SK-N-SH (cell line): ENCODE measurements at regions not wholly inside any gene's neighbourhood (a gene's known extent, or its start where the extent isn't known, plus 50 kb on each side); places are given as distances from the start of the nearest gene placed in this dataset.

Source experiments
- CTCF ChIA-PET: fragments of 300-600, 350-600 bp; formaldehyde crosslinking; extraction: SDS; loops from one replicate; lab custom pipeline; 2021; lab: Yijun Ruan, JAX
- POLR2A ChIA-PET: fragments of 350-600 bp; sonication (Branson Sonifier 250); formaldehyde crosslinking; extraction: SDS; loops from one replicate; lab custom pipeline; 2020; ENCODE audit warnings: antibody characterized with exemption, inconsistent platforms; lab: Yijun Ruan, JAX
- DNase-seq: peaks from one replicate; pipeline ENCODE4 v3.0.0; 2012
- H2AFZ ChIP-seq: fragments of 200-600 bp; sonication (generic); 2 replicates; pipeline ENCODE4 v1.8.1; 2016; ENCODE audit warnings: antibody characterized with exemption, mild to moderate bottlenecking, low read depth
- H3F3A ChIP-seq: fragments of 200-600 bp; sonication (generic); replicated peaks from 2 replicates; pipeline ENCODE3; 2016; ENCODE audit warnings: antibody characterized with exemption, mild to moderate bottlenecking; ENCODE audit not compliant: insufficient read depth
- H3K27ac ChIP-seq, 2 experiments: fragments of 200-500 bp in 1 of 2; fragments of 200-600 bp in 1 of 2; sonication (Bioruptor generic) in 1 of 2; sonication (generic), shearing (Covaris generic) in 1 of 2; 2 replicates each; pipeline versions ENCODE4 v1.5.1 to v1.6.1; 2014 to 2016; ENCODE audit warnings: low read depth in 2 of 2, inconsistent platforms in 1 of 2, low read length in 1 of 2, mild to moderate bottlenecking in 1 of 2, mixed read lengths in 1 of 2
- H3K27me3 ChIP-seq: fragments of 200-600 bp; sonication (generic), shearing (Covaris generic); 2 replicates; pipeline ENCODE4 v1.6.1; 2016; ENCODE audit warnings: mixed run types; ENCODE audit not compliant: insufficient read depth
- H3K36me3 ChIP-seq, 2 experiments: fragments of 200-500 bp in 1 of 2; fragments of 200-600 bp in 1 of 2; sonication (Bioruptor generic) in 1 of 2; sonication (generic) in 1 of 2; replicated peaks in 1 of 2; 2 replicates each; pipeline versions ENCODE3 to v1.5.1; 2014 to 2016; ENCODE audit warnings: low read length in 1 of 2, mild to moderate bottlenecking in 1 of 2; ENCODE audit not compliant: insufficient read depth in 2 of 2, control insufficient read depth in 1 of 2
- H3K4me1 ChIP-seq, 2 experiments: fragments of 200-500 bp in 1 of 2; fragments of 200-600 bp in 1 of 2; sonication (Bioruptor generic) in 1 of 2; sonication (generic), shearing (Covaris generic) in 1 of 2; 2 replicates each; pipeline versions ENCODE4 v1.5.1 to v1.6.1; 2014 to 2016; ENCODE audit warnings: low read depth in 1 of 2, low read length in 1 of 2, mixed run types in 1 of 2; ENCODE audit not compliant: insufficient read depth in 2 of 2, control insufficient read depth in 1 of 2
- H3K4me2 ChIP-seq: fragments of 200-600 bp; sonication (generic), shearing (Covaris generic); 2 replicates; pipeline ENCODE4 v1.6.1; 2017; ENCODE audit warnings: mixed run types
- H3K4me3 ChIP-seq, 2 experiments: fragments of 200-500 bp in 1 of 2; fragments of 200-600 bp in 1 of 2; sonication (Bioruptor generic) in 1 of 2; sonication (generic), shearing (Covaris generic) in 1 of 2; 2 replicates each; pipeline versions ENCODE4 v1.5.1 to v1.8.1; 2014 to 2016; ENCODE audit warnings: low read depth in 2 of 2, inconsistent platforms in 1 of 2, low read length in 1 of 2, mild to moderate bottlenecking in 1 of 2, mixed read lengths in 1 of 2, moderate library complexity in 1 of 2
- H3K79me2 ChIP-seq: fragments of 200-600 bp; sonication (generic); 2 replicates; pipeline ENCODE4 v1.8.1; 2017; ENCODE audit warnings: mild to moderate bottlenecking; ENCODE audit not compliant: insufficient read depth
- H3K9ac ChIP-seq: fragments of 200-600 bp; sonication (generic); 2 replicates; pipeline ENCODE4 v1.6.1; 2017; ENCODE audit warnings: mixed run types
- H3K9me2 ChIP-seq: fragments of 200-600 bp; sonication (generic); 2 replicates; pipeline ENCODE4 v1.6.1; 2017; ENCODE audit warnings: mixed run types
- H3K9me3 ChIP-seq: fragments of 200-600 bp; sonication (generic); 2 replicates; pipeline ENCODE4 v1.6.1; 2017; ENCODE audit warnings: mixed run types, mild to moderate bottlenecking, moderate library complexity
- H4K20me1 ChIP-seq: fragments of 200-600 bp; sonication (generic); 2 replicates; pipeline ENCODE4 v1.6.1; 2017; ENCODE audit warnings: mild to moderate bottlenecking, mixed run types; ENCODE audit not compliant: insufficient read depth
- CTCF ChIP-seq: fragments of 200-600 bp; sonication (generic); IDR thresholded peaks from 2 replicates; pipeline ENCODE4 v1.6.1; 2017; ENCODE audit warnings: antibody characterized with exemption, mild to moderate bottlenecking, moderate library complexity
- FOXJ3 ChIP-seq: sonication (generic); formaldehyde crosslinking; IDR thresholded peaks from 2 replicates; pipeline ENCODE4 v1.5.1; 2020; ENCODE audit warnings: mild to moderate bottlenecking, missing genetic modification reagents
- FOXM1 ChIP-seq: IDR thresholded peaks from 2 replicates; pipeline ENCODE4 v1.4.0; 2012; ENCODE audit warnings: low read depth, mild to moderate bottlenecking
- JUND ChIP-seq: IDR thresholded peaks from 2 replicates; pipeline ENCODE4 v1.4.0; 2012
- MAX ChIP-seq: IDR thresholded peaks from 2 replicates; pipeline ENCODE4 v1.4.0; 2012; ENCODE audit warnings: low read depth
- MEF2A ChIP-seq: IDR thresholded peaks from 2 replicates; pipeline ENCODE4 v1.4.0; 2012; ENCODE audit warnings: low read depth, borderline replicate concordance
- MXI1 ChIP-seq: IDR thresholded peaks from 2 replicates; pipeline ENCODE4 v1.6.1; 2012; ENCODE audit warnings: mild to moderate bottlenecking, low read depth, low read length, improper control_type of control experiment
- NFIC ChIP-seq: IDR thresholded peaks from 2 replicates; pipeline ENCODE4 v1.4.0; 2012; ENCODE audit warnings: borderline replicate concordance
- NRF1 ChIP-seq: IDR thresholded peaks from 2 replicates; pipeline ENCODE4 v1.6.1; 2012; ENCODE audit warnings: low read depth, mild to moderate bottlenecking, low read length
- PBX3 ChIP-seq: IDR thresholded peaks from 2 replicates; pipeline ENCODE4; 2012
- POLR2AphosphoS5 ChIP-seq: IDR thresholded peaks from 2 replicates; pipeline ENCODE4 v1.6.1; 2012; ENCODE audit warnings: low read depth, low read length
- RAD21 ChIP-seq: IDR thresholded peaks from 2 replicates; pipeline ENCODE4 v1.6.1; 2012; ENCODE audit warnings: mild to moderate bottlenecking, low read length
- RFX5 ChIP-seq: IDR thresholded peaks from 2 replicates; pipeline ENCODE4 v1.6.1; 2012; ENCODE audit warnings: mild to moderate bottlenecking, improper control_type of control experiment, low read length
- RXRA ChIP-seq: IDR thresholded peaks from 2 replicates; pipeline ENCODE4 v1.4.0; 2012; ENCODE audit warnings: low read depth, mild to moderate bottlenecking, borderline replicate concordance
- SIN3A ChIP-seq: IDR thresholded peaks from 2 replicates; pipeline ENCODE4 v1.6.1; 2012; ENCODE audit warnings: low read depth, mild to moderate bottlenecking, low read length, moderate library complexity, borderline replicate concordance
- TCF12 ChIP-seq: IDR thresholded peaks from 2 replicates; pipeline ENCODE4 v1.4.0; 2012
- USF2 ChIP-seq: fragments of 150-350 bp; IDR thresholded peaks from 2 replicates; pipeline ENCODE4 v1.6.1; 2017; ENCODE audit warnings: antibody characterized with exemption, low read length, low read depth, borderline replicate concordance
- YY1 ChIP-seq: IDR thresholded peaks from 2 replicates; pipeline ENCODE4 v1.4.0; 2012; ENCODE audit warnings: low read depth, mild to moderate bottlenecking
- ZBTB33 ChIP-seq: IDR thresholded peaks from 2 replicates; pipeline ENCODE4 v1.4.0; 2012; ENCODE audit warnings: low read depth, borderline replicate concordance
- WGBS: methylation state at CpG from one replicate; pipeline ENCODE4 v1.1.6; 2017; ENCODE audit warnings: low lambda C conversion rate; 5-methylcytosine and 5-hydroxymethylcytosine counted together

- TF ChIP-seq YY1, result no peak
- no peak for TF ChIP-seq SIN3A
- no peak for TF ChIP-seq PBX3
These were observed 1058.4 kb upstream of the ACVR2A start (continued) for GRCh38 chr2:146786396-146786795.

GRCh38 chr2:146785101-146785500, 1059.7 kb upstream of the ACVR2A start:
- CTCF ChIA-PET, result no interaction called here
- no peak for TF ChIP-seq FOXM1
- no peak for TF ChIP-seq PBX3
- no peak for TF ChIP-seq POLR2AphosphoS5
- no peak for TF ChIP-seq CTCF
- no peak for TF ChIP-seq FOXJ3 (CRISPR knock-in tag)
- TF ChIP-seq MXI1, result no peak
- TF ChIP-seq, all 33 proteins: peak for 0
- H2AFZ ChIP-seq, result no peak overlapping the region

GRCh38 chr2:146784602-146785001, 1060.2 kb upstream of the ACVR2A start:
- no peak overlapping the region for H3K4me2 ChIP-seq
- CTCF ChIA-PET, result interaction anchor here (0.8 kb wide), 1 partner anchor 449 kb away, joined by 3 read pairs; no protein-coding TSS in a partner anchor
- no peak overlapping the region for H3K9ac ChIP-seq
- H3K4me3 ChIP-seq, result no peak overlapping the region
- H3K79me2 ChIP-seq, result no peaks in the 10 kb centered on the region
- 12% methylated on average over 4 of the region's 4 CpGs for WGBS
- H4K20me1 ChIP-seq, result no peaks in the 10 kb centered on the region
- H2AFZ ChIP-seq, result no peak overlapping the region
- H3F3A ChIP-seq, result no peaks in the 10 kb centered on the region
- no peaks in the 10 kb centered on the region for H3K27me3 ChIP-seq
- no peaks in the 10 kb centered on the region for H3K4me1 ChIP-seq
- no peaks in the 10 kb centered on the region for H3K9me3 ChIP-seq
- H3K9me2 ChIP-seq, result no peaks in the 10 kb centered on the region
- H3K36me3 ChIP-seq, result no peaks in the 10 kb centered on the region
- no peak for DNase-seq
- no peak overlapping the region; a peak in 1 of 4 replicates for H3K27ac ChIP-seq
- POLR2A ChIA-PET, result no interaction called here
- TF ChIP-seq SIN3A (no peak), MEF2A (no peak), ZBTB33 (no peak), JUND (no peak), RFX5 (no peak), NFIC (no peak), TCF12 (no peak), RAD21 (no peak), NRF1 (no peak), USF2 (no peak), MAX (no peak), FOXM1 (no peak), RXRA (no peak)

More at GRCh38 chr2:146785101-146785500, 1059.7 kb upstream of the ACVR2A start:
- Histone ChIP-seq H3K27me3 (no peaks in the 10 kb centered on the region), H3K4me3 (no peak overlapping the region), H4K20me1 (no peaks in the 10 kb centered on the region), H3K9ac (no peak overlapping the region), H3K4me2 (no peak overlapping the region), H3K79me2 (no peaks in the 10 kb centered on the region), H3K4me1 (no peaks in the 10 kb centered on the region), H3K9me3 (no peaks in the 10 kb centered on the region), H3K36me3 (no peaks in the 10 kb centered on the region), H3K27ac (no peak overlapping the region; a peak in 1 of 4 replicates), H3F3A (no peaks in the 10 kb centered on the region), H3K9me2 (no peaks in the 10 kb centered on the region)
- POLR2A ChIA-PET, result no interaction called here
- DNase-seq, result no peak
